RWPE1 (cell line): ENCODE measurements at regions not wholly inside any gene's neighbourhood (a gene's known extent, or its start where the extent isn't known, plus 50 kb on each side); places are given as distances from the start of the nearest gene placed in this dataset.

Source experiments
- CTCF ChIA-PET: fragments of 350-600 bp; sonication (Branson Sonifier 250); formaldehyde crosslinking; extraction: SDS; loops from one replicate; lab custom pipeline; 2021; lab: Yijun Ruan, JAX
- POLR2A ChIA-PET: fragments of 400-600 bp; formaldehyde crosslinking; extraction: SDS; loops from one replicate; lab custom pipeline; 2020; ENCODE audit warnings: antibody characterized with exemption; ENCODE audit not compliant: low non-redundant PET; lab: Yijun Ruan, JAX
- DNase-seq: peaks from one replicate; pipeline ENCODE4 v3.0.0; 2012; ENCODE audit warnings: low spot score
- H3K27ac ChIP-seq: fragments of 450-650 bp; 2 replicates; pipeline ENCODE4 v1.5.1; 2017
- CTCF ChIP-seq: fragments of 450-650 bp; conservative IDR thresholded peaks from 2 replicates; pipeline ENCODE4 v1.5.1; 2017; ENCODE audit warnings: low read depth, mild to moderate bottlenecking

- CTCF ChIA-PET = no interaction called here
- TF ChIP-seq CTCF = no peak
- POLR2A ChIA-PET = no interaction called here
- H3K27ac ChIP-seq = no peak overlapping the region
- no peak for DNase-seq
Observed at GRCh38 chr6:163688739-163689362, 274.3 kb downstream of the QKI start.

- H3K27ac ChIP-seq = no peak overlapping the region
- DNase-seq = no peak
- no peak for TF ChIP-seq CTCF
- POLR2A ChIA-PET = no interaction called here
- CTCF ChIA-PET = no interaction called here
Observed at GRCh38 chr6:163687075-163687474, 272.6 kb downstream of the QKI start.

- POLR2A ChIA-PET = no interaction called here
- no peak for DNase-seq
- no peak for TF ChIP-seq CTCF
- CTCF ChIA-PET = no interaction called here
- no peak overlapping the region for H3K27ac ChIP-seq
Observed at GRCh38 chr6:163686301-163686700, 271.8 kb downstream of the QKI start.

GRCh38 chr6:163683105-163683622, 268.6 kb downstream of the QKI start:
- TF ChIP-seq CTCF = no peak
- POLR2A ChIA-PET = no interaction called here

GRCh38 chr6:163679753-163680152, 265.2 kb downstream of the QKI start:
- POLR2A ChIA-PET = no interaction called here
- no peak overlapping the region for H3K27ac ChIP-seq
- no peak for TF ChIP-seq CTCF
- DNase-seq = no peak
- CTCF ChIA-PET = no interaction called here

More at GRCh38 chr6:163683105-163683622, 268.6 kb downstream of the QKI start:
- no peak for DNase-seq
- no peak overlapping the region for H3K27ac ChIP-seq
- CTCF ChIA-PET = no interaction called here

GRCh38 chr6:163679012-163679660, 264.6 kb downstream of the QKI start:
- no peak overlapping the region for H3K27ac ChIP-seq
- no peak for DNase-seq
- CTCF ChIA-PET = interaction anchor here (0.7 kb wide), 1 partner anchor 27 kb away, joined by 3 read pairs; no protein-coding TSS in a partner anchor
- POLR2A ChIA-PET = no interaction called here
- no peak for TF ChIP-seq CTCF
